ENCODE measurements at regions not wholly inside any gene's neighbourhood (a gene's known extent, or its start where the extent isn't known, plus 50 kb on each side); places are given as distances from the start of the nearest gene placed in this dataset.

- no peaks in the 10 kb centered on the region for H3K27me3 ChIP-seq (ENCODE audit: control insufficient read depth in 2 of 2, insufficient read depth in 2 of 2, low read length in 2 of 2)
- no TSS peak for BruUV-seq (replicated peaks)
- ChIA-PET POLR2A (no interaction called here), CTCF (no interaction called here)
- intact Hi-C loops (cut with micrococcal nuclease), result no loop called here
- H3K36me3 ChIP-seq (ENCODE audit: control insufficient read depth in 2 of 2, extremely low read depth in 1 of 2, insufficient read depth in 2 of 2, low read length in 2 of 2), result no peaks in the 10 kb centered on the region
- FAIRE-seq (no peak), DNase-seq (ENCODE audit: low read depth, low spot score) (no peak)
- no peak overlapping the region for H3K9ac ChIP-seq (replicated peaks; ENCODE audit: extremely low read depth, insufficient read depth, low read length)
- H3K4me1 ChIP-seq (ENCODE audit: control insufficient read depth, extremely low read depth, insufficient read depth, low read length), result no peaks in the 10 kb centered on the region
- dilution Hi-C loops (cut with MboI; ENCODE audit: extremely low pct_ligation_motif_present, low sequenced_read_pairs), result no loop called here
- no peaks in the 10 kb centered on the region for H3K79me2 ChIP-seq (ENCODE audit: control insufficient read depth, insufficient read depth, low read length)
- no peak overlapping the region for H2AFZ ChIP-seq (ENCODE audit: low read depth, low read length)
- TF ChIP-seq MAX (IDR thresholded peaks at IDR 0.05; ENCODE audit: insufficient read depth, insufficient read length) (no peak), POLR2AphosphoS5 (IDR thresholded peaks at IDR 0.05; ENCODE audit: insufficient read depth, low read depth, low read length) (no peak), CTCF (IDR thresholded peaks at IDR 0.05; ENCODE audit: extremely low read depth in 1 of 2, insufficient read depth in 1 of 2, low read depth in 1 of 2, low read length in 2 of 2) (no peak), JUN (IDR thresholded peaks at IDR 0.05; ENCODE audit: borderline replicate concordance, insufficient read depth, insufficient read length, low read depth) (no peak), GATA2 (IDR thresholded peaks at IDR 0.05; ENCODE audit: insufficient read depth, insufficient read length, low read depth, low read length) (no peak), POLR2A (IDR thresholded peaks at IDR 0.05; ENCODE audit: low read depth, low read length) (no peak), FOS (IDR thresholded peaks at IDR 0.05; ENCODE audit: borderline replicate concordance, insufficient read depth, low read length) (no peak), EZH2 (IDR thresholded peaks at IDR 0.05; ENCODE audit: borderline replicate concordance, low read depth, low read length, severe bottlenecking) (no peak), MYC (IDR thresholded peaks at IDR 0.05; ENCODE audit: low read depth, low read length) (no peak)
- no peak overlapping the region for H3K4me2 ChIP-seq (ENCODE audit: insufficient read depth, low read length)
- no peaks in the 10 kb centered on the region for H3K9me3 ChIP-seq (replicated peaks; ENCODE audit: control insufficient read depth, insufficient read depth, low read length)
- H3K4me3 ChIP-seq (replicated peaks in 1 of 3; ENCODE audit: insufficient read depth in 1 of 3, low read depth in 1 of 3, low read length in 3 of 3), result no peak overlapping the region
- H3K9me1 ChIP-seq (replicated peaks; ENCODE audit: control insufficient read depth, extremely low read depth, insufficient read depth, low read length), result no peaks in the 10 kb centered on the region
- no peaks in the 10 kb centered on the region for H4K20me1 ChIP-seq (replicated peaks; ENCODE audit: control insufficient read depth, extremely low read depth, insufficient read depth, low read length)
- H3K27ac ChIP-seq (ENCODE audit: insufficient read depth, low read depth, low read length), result no peak overlapping the region
These were observed 792.2 kb upstream of the CDH9 start for GRCh38 chr5:27830546-27830945.

Measured in endothelial cell of umbilical vein (primary cell).